ENCODE measurements at regions not wholly inside any gene's neighbourhood (a gene's known extent, or its start where the extent isn't known, plus 50 kb on each side); places are given as distances from the start of the nearest gene placed in this dataset.

DNA sequence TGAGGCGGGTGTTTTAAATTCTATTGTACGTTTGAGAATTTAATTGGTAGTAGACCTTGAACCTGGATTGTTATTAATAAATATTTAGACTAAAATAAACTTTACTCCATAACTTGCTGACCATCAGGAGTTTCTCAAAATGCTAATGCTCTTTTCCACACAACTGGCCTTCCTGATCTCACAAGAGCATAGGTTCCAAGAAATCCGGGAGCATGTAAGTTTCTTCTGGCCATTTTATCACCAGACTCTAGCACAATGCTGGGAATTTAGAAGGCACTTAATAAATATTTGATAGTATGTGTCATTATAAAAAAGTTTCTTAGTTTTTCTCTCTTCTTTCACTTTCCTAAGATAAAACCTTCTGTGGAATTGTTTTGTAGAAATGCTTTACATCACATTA, 2047.1 kb downstream of the SUCLG1 start:
- TF ChIP-seq GATA3 (IDR thresholded peaks at IDR 0.05; ENCODE audit: low read depth, low read length) (no peak), GATA2 (IDR thresholded peaks at IDR 0.05; ENCODE audit: low read depth, low read length) (no peak)

Data from SH-SY5Y (cell line).